Epithelial cell of proximal tubule (primary cell): ENCODE measurements at regions not wholly inside any gene's neighbourhood (a gene's known extent, or its start where the extent isn't known, plus 50 kb on each side); places are given as distances from the start of the nearest gene placed in this dataset.

Experiments used
- DNase-seq: peaks from one replicate; pipeline ENCODE4 v3.0.0-alpha.2; 2011; ENCODE audit warnings: low read depth
- H3K4me3 ChIP-seq: 2 replicates; pipeline ENCODE4 v1.5.1; 2011; ENCODE audit warnings: low read depth, mild to moderate bottlenecking, low read length
- TF ChIP-seq, protein P1 (sequence below): conservative IDR thresholded peaks from 2 replicates; pipeline ENCODE4 v1.5.1; 2012; ENCODE audit warnings: low read depth, mild to moderate bottlenecking, low read length

DNA sequence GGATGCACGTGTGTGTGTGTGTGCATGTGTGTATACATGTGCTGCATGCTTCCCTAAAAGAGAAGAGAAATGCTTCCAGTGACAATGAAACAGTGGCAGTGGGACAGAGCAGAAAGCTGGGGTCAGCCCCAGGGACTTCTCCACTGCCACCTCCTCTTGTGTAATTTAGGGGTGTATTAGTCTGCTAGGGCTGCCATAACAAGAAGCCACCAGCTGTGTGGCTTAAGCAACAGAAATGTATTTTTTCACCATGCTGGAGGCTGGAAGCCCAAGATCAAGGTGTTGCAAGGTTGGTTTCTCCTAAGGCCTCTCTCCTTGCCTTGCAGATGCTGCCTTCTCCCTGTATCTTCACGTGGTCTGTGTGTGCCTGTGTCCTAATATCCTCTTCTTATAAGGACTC, 190.5 kb downstream of the CXCL12 start:
- TF ChIP-seq, protein P1, sequence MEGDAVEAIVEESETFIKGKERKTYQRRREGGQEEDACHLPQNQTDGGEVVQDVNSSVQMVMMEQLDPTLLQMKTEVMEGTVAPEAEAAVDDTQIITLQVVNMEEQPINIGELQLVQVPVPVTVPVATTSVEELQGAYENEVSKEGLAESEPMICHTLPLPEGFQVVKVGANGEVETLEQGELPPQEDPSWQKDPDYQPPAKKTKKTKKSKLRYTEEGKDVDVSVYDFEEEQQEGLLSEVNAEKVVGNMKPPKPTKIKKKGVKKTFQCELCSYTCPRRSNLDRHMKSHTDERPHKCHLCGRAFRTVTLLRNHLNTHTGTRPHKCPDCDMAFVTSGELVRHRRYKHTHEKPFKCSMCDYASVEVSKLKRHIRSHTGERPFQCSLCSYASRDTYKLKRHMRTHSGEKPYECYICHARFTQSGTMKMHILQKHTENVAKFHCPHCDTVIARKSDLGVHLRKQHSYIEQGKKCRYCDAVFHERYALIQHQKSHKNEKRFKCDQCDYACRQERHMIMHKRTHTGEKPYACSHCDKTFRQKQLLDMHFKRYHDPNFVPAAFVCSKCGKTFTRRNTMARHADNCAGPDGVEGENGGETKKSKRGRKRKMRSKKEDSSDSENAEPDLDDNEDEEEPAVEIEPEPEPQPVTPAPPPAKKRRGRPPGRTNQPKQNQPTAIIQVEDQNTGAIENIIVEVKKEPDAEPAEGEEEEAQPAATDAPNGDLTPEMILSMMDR = no peak
- no peak overlapping the region for H3K4me3 ChIP-seq
- no peak for DNase-seq

DNA sequence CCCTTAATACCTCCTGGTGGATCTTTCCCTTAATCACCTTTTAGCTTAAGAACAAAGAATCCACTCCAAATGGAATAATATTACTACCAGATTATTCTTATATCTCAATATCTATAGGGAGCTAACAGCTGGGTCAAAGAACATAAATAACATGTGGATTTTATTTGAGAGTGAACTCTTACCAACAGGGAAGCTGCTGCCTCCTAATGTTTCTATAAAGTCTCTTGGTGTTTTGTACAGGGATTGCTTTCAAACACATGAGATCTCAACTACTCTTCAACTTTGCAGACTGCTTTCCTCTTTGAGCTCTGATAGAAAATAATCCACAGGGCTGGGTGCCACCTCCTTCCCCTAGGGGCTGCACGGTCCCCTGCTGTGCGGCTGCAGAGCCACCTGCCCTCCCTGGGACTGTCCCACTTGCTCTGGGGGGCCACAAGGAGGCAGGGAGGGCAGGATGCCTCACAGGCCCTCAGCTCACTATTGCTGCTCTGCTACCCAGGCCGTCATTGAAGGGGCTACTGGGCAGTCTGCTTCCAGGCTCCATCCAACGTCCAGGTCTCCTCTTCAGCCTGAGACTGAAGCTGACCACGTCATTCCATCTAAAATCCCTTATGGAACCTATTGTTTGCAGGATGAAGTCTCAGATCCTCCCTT, 191.2 kb downstream of the CXCL12 start:
- H3K4me3 ChIP-seq = no peak overlapping the region
- no peak for DNase-seq
- TF ChIP-seq, protein P1 = no peak

DNA sequence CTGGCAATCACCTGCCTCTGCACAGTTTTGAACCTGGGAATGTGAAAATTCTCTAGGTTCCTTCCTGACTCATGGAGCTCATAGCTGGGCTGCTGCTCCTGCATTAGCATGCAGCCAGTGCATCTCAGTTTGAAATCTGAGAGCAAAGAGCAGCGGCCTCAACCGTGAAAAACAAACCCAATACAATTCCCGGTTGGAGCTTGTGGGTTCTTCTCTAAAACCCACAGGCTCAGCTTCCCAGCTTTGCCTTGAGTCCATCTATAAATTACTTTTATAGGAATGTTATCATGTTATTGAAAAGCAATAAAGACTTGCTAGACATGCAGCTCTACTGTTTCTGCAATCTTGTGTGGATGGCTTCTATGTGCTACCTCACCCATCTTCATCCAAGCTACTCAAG, 191.7 kb downstream of the CXCL12 start:
- no peak overlapping the region for H3K4me3 ChIP-seq
- TF ChIP-seq, protein P1 = no peak
- no peak for DNase-seq

DNA sequence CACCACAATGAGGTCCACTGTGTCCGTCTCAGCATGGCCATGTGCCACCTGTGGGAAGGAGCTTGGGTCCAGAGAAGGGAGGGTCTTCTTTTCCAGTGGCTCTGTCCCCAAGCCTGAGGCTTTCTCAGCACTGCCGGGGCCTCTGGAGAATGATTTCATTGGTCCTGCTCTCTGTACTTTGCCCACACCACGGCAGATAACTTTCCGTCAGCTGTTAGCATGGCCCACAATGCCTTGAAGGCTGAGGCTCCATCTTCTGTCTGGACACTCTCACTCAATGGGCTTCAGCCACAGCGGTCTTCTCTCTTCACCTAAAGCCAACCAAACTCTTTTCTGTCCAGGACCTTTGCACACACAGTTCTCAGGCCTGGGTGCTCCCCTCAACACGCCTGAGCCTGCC, 192.5 kb downstream of the CXCL12 start:
- TF ChIP-seq, protein P1 = no peak
- DNase-seq = no peak
- no peak overlapping the region for H3K4me3 ChIP-seq

DNA sequence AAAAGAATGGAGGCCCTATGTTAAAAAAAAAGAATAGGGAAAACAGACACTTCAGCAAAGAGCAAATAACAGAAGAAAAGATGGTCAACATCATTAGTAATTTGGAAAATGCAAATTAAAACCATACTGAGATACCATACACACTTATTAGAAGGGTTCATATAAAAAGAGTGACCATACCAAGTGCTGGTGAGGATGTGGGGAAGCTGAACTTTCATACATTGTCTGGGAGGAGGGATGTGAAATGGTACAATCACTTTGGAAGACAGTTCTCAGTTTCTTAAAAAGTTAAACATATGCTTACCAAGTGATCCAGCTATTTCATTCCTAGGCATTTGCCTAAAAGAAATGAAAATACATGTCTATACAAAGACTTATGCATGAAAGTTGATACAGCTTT, 194.4 kb downstream of the CXCL12 start:
- TF ChIP-seq, protein P1 = no peak
- DNase-seq = no peak
- H3K4me3 ChIP-seq = no peak overlapping the region

DNA sequence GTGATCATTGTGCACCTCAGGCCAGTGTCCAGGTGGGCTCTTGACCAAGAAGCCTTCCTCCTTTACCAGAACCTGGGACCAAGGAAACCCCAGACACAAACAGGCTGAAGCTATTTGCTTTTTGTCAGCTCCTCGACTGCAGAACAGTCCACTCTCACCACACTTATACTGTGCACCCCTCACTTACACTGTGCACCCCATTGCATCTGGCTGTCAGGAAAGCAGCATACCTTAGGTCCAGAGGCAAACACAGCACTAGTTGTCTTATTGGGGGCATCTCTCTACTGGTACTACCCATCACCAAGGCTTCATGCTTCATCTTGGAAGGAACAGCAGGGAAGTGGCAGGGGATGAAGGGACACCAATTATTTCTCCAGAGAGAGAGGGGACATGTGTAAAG, 198.1 kb downstream of the CXCL12 start:
- no peak overlapping the region for H3K4me3 ChIP-seq
- DNase-seq = no peak
- TF ChIP-seq, protein P1 = no peak

DNA sequence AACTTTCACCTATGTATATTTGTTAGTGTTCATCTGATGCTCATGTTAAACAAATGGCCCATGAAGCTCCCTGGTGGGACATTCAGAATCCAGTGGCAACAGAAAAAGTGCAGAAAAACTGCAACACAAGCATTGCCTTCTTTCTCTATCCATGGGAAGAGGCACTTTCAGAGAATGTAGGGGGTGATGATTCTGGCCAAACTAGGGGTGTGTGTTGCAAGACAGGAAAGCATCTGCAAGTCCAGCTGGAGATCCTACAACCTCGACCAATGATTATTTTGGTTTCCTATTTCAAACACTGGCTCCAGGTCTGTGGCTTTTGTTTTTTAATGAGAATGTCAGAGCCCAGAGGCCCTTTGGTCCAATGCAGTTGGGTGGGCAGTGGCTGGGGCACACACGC, 198.7 kb downstream of the CXCL12 start:
- no peak overlapping the region for H3K4me3 ChIP-seq
- TF ChIP-seq, protein P1 = no peak
- DNase-seq = no peak
